Stimulated activated memory B cell treated with anti-CD40 and anti-IgM and Interleukin-4, amounts not matched to agents 10 μg/mL and 1 μg/mL and 100 μg/mL, for 72 hours (primary cell): ENCODE measurements at regions not wholly inside any gene's neighbourhood (a gene's known extent, or its start where the extent isn't known, plus 50 kb on each side); places are given as distances from the start of the nearest gene placed in this dataset.

Experiments used
- ATAC-seq: fragments of 150-1000 bp; cut with Tn5 transposase; 2 replicates; pipeline ENCODE4 v1.10.0; 2021
- H3K27ac Mint-ChIP-seq: one replicate; pipeline ENCODE4 v1.8.0; 2022; ENCODE audit warnings: mild to moderate bottlenecking, mixed read lengths
- H3K27me3 Mint-ChIP-seq: one replicate; pipeline ENCODE4 v1.8.0; 2022; ENCODE audit warnings: mixed read lengths
- H3K36me3 Mint-ChIP-seq: one replicate; pipeline ENCODE4 v1.8.0; 2022; ENCODE audit warnings: mixed read lengths
- H3K4me1 Mint-ChIP-seq: one replicate; pipeline ENCODE4 v1.8.0; 2022; ENCODE audit warnings: mixed read lengths
- H3K4me3 Mint-ChIP-seq: one replicate; pipeline ENCODE4 v1.8.0; 2022; ENCODE audit warnings: mild to moderate bottlenecking, moderate library complexity, mixed read lengths
- H3K9me3 Mint-ChIP-seq: one replicate; pipeline ENCODE4 v1.8.0; 2022; ENCODE audit warnings: mixed read lengths

GRCh38 chr18:77658751-77659448, 409.3 kb downstream of the GALR1 start:
- Mint-ChIP-seq H3K27me3 (peaks cover 19% of the 10 kb centered on the region), H3K9me3 (no peaks in the 10 kb centered on the region), H3K4me3 (no peak overlapping the region), H3K36me3 (no peaks in the 10 kb centered on the region), H3K4me1 (no peaks in the 10 kb centered on the region), H3K27ac (no peak overlapping the region)
- ATAC-seq = no peak

GRCh38 chr18:77666613-77667012, 417.0 kb downstream of the GALR1 start:
- H3K9me3 Mint-ChIP-seq = peaks cover 4% of the 10 kb centered on the region
- no peaks in the 10 kb centered on the region for H3K4me1 Mint-ChIP-seq
- H3K36me3 Mint-ChIP-seq = no peaks in the 10 kb centered on the region
- no peak overlapping the region for H3K27ac Mint-ChIP-seq
- no peak for ATAC-seq
- H3K4me3 Mint-ChIP-seq = no peak overlapping the region
- H3K27me3 Mint-ChIP-seq = peaks cover 27% of the 10 kb centered on the region

- Mint-ChIP-seq H3K27me3 (peaks cover 27% of the 10 kb centered on the region), H3K4me3 (no peak overlapping the region), H3K4me1 (no peaks in the 10 kb centered on the region), H3K9me3 (peaks cover 4% of the 10 kb centered on the region), H3K27ac (no peak overlapping the region), H3K36me3 (no peaks in the 10 kb centered on the region)
- ATAC-seq = no peak
Measured at GRCh38 chr18:77668219-77668618, 418.6 kb downstream of the GALR1 start.

GRCh38 chr18:77669331-77669730, 419.7 kb downstream of the GALR1 start:
- Mint-ChIP-seq H3K36me3 (no peaks in the 10 kb centered on the region), H3K27ac (no peak overlapping the region), H3K4me1 (no peaks in the 10 kb centered on the region), H3K27me3 (peaks cover 27% of the 10 kb centered on the region), H3K4me3 (no peak overlapping the region), H3K9me3 (peaks cover 4% of the 10 kb centered on the region)
- ATAC-seq = no peak

- ATAC-seq = no peak
- Mint-ChIP-seq H3K4me3 (no peak overlapping the region), H3K27me3 (peaks cover 8% of the 10 kb centered on the region), H3K9me3 (peaks cover 4% of the 10 kb centered on the region), H3K27ac (no peak overlapping the region), H3K4me1 (no peaks in the 10 kb centered on the region), H3K36me3 (no peaks in the 10 kb centered on the region)
Measured at GRCh38 chr18:77671456-77672167, 422.0 kb downstream of the GALR1 start.

GRCh38 chr18:77676910-77677309, 427.3 kb downstream of the GALR1 start:
- Mint-ChIP-seq H3K4me3 (no peak overlapping the region), H3K9me3 (no peaks in the 10 kb centered on the region)
- no peak for ATAC-seq

GRCh38 chr18:77677536-77677935, 427.9 kb downstream of the GALR1 start:
- peaks cover 5% of the 10 kb centered on the region for H3K27me3 Mint-ChIP-seq
- no peak overlapping the region for H3K4me3 Mint-ChIP-seq
- no peak for ATAC-seq
- H3K27ac Mint-ChIP-seq = no peak overlapping the region
- no peaks in the 10 kb centered on the region for H3K4me1 Mint-ChIP-seq
- no peaks in the 10 kb centered on the region for H3K36me3 Mint-ChIP-seq
- no peaks in the 10 kb centered on the region for H3K9me3 Mint-ChIP-seq

More at GRCh38 chr18:77676910-77677309, 427.3 kb downstream of the GALR1 start:
- no peaks in the 10 kb centered on the region for H3K36me3 Mint-ChIP-seq
- H3K27ac Mint-ChIP-seq = no peak overlapping the region
- peaks cover 5% of the 10 kb centered on the region for H3K27me3 Mint-ChIP-seq
- no peaks in the 10 kb centered on the region for H3K4me1 Mint-ChIP-seq

GRCh38 chr18:77679869-77680268, 430.2 kb downstream of the GALR1 start:
- H3K27me3 Mint-ChIP-seq = peaks cover 5% of the 10 kb centered on the region
- no peaks in the 10 kb centered on the region for H3K36me3 Mint-ChIP-seq
- no peak overlapping the region for H3K4me3 Mint-ChIP-seq
- no peaks in the 10 kb centered on the region for H3K9me3 Mint-ChIP-seq
- ATAC-seq = no peak
- no peaks in the 10 kb centered on the region for H3K4me1 Mint-ChIP-seq
- no peak overlapping the region for H3K27ac Mint-ChIP-seq

- Mint-ChIP-seq H3K4me3 (no peak overlapping the region), H3K9me3 (no peaks in the 10 kb centered on the region), H3K27me3 (peaks cover 47% of the 10 kb centered on the region), H3K4me1 (no peaks in the 10 kb centered on the region), H3K27ac (no peak overlapping the region), H3K36me3 (no peaks in the 10 kb centered on the region)
- no peak for ATAC-seq
Measured at GRCh38 chr18:77700051-77700450, 450.4 kb downstream of the GALR1 start.

GRCh38 chr18:77701977-77702376, 452.3 kb downstream of the GALR1 start:
- Mint-ChIP-seq H3K27me3 (peaks cover 49% of the 10 kb centered on the region), H3K27ac (no peak overlapping the region), H3K4me1 (no peaks in the 10 kb centered on the region), H3K36me3 (no peaks in the 10 kb centered on the region), H3K4me3 (no peak overlapping the region), H3K9me3 (no peaks in the 10 kb centered on the region)
- no peak for ATAC-seq

GRCh38 chr18:77702686-77703085, 453.0 kb downstream of the GALR1 start:
- H3K27me3 Mint-ChIP-seq = peaks cover 50% of the 10 kb centered on the region
- H3K9me3 Mint-ChIP-seq = no peaks in the 10 kb centered on the region
- ATAC-seq = no peak
- no peak overlapping the region for H3K4me3 Mint-ChIP-seq
- no peak overlapping the region for H3K27ac Mint-ChIP-seq
- no peaks in the 10 kb centered on the region for H3K36me3 Mint-ChIP-seq
- no peaks in the 10 kb centered on the region for H3K4me1 Mint-ChIP-seq

- no peaks in the 10 kb centered on the region for H3K36me3 Mint-ChIP-seq
- H3K27me3 Mint-ChIP-seq = peaks cover 50% of the 10 kb centered on the region
- no peaks in the 10 kb centered on the region for H3K4me1 Mint-ChIP-seq
- H3K4me3 Mint-ChIP-seq = no peak overlapping the region
- H3K9me3 Mint-ChIP-seq = peaks cover under 1% of the 10 kb centered on the region
- ATAC-seq = no peak
- H3K27ac Mint-ChIP-seq = no peak overlapping the region
Measured at GRCh38 chr18:77705301-77705700, 455.7 kb downstream of the GALR1 start.

- H3K27me3 Mint-ChIP-seq = peaks cover 32% of the 10 kb centered on the region
- H3K27ac Mint-ChIP-seq = no peak overlapping the region
- ATAC-seq = no peak
- no peak overlapping the region for H3K4me3 Mint-ChIP-seq
- H3K9me3 Mint-ChIP-seq = peaks cover 2% of the 10 kb centered on the region
- no peaks in the 10 kb centered on the region for H3K4me1 Mint-ChIP-seq
- H3K36me3 Mint-ChIP-seq = no peaks in the 10 kb centered on the region
Measured at GRCh38 chr18:77708826-77709506, 459.3 kb downstream of the GALR1 start.

GRCh38 chr18:77711096-77711495, 461.4 kb downstream of the GALR1 start:
- Mint-ChIP-seq H3K27ac (no peak overlapping the region), H3K4me3 (no peak overlapping the region), H3K4me1 (no peaks in the 10 kb centered on the region), H3K36me3 (no peaks in the 10 kb centered on the region), H3K27me3 (peaks cover 20% of the 10 kb centered on the region), H3K9me3 (peaks cover 2% of the 10 kb centered on the region)
- no peak for ATAC-seq

- Mint-ChIP-seq H3K4me1 (no peaks in the 10 kb centered on the region), H3K9me3 (peaks cover 2% of the 10 kb centered on the region), H3K4me3 (no peak overlapping the region), H3K36me3 (no peaks in the 10 kb centered on the region), H3K27ac (no peak overlapping the region), H3K27me3 (peaks cover 19% of the 10 kb centered on the region)
- no peak for ATAC-seq
Measured at GRCh38 chr18:77714716-77715115, 465.1 kb downstream of the GALR1 start.

GRCh38 chr18:77716282-77716681, 466.6 kb downstream of the GALR1 start:
- H3K36me3 Mint-ChIP-seq = no peaks in the 10 kb centered on the region
- H3K27me3 Mint-ChIP-seq = peaks cover 10% of the 10 kb centered on the region
- H3K4me3 Mint-ChIP-seq = no peak overlapping the region
- H3K27ac Mint-ChIP-seq = no peak overlapping the region
- H3K4me1 Mint-ChIP-seq = no peaks in the 10 kb centered on the region
- H3K9me3 Mint-ChIP-seq = no peaks in the 10 kb centered on the region
- no peak for ATAC-seq
